OCI-LY7 (cell line): ENCODE measurements at regions not wholly inside any gene's neighbourhood (a gene's known extent, or its start where the extent isn't known, plus 50 kb on each side); places are given as distances from the start of the nearest gene placed in this dataset.

Experiments used
- EZH2phosphoT487 ChIP-seq: fragments of 200-600 bp; sonication (generic); IDR thresholded peaks from 2 replicates; pipeline ENCODE4 v1.6.1; 2018; ENCODE audit warnings: low read depth, borderline replicate concordance, mild to moderate bottlenecking, mixed run types, antibody characterized with exemption, low read length, moderate library complexity, mixed read lengths
- TF ChIP-seq, protein P1 (sequence below): fragments of 200-600 bp; sonication (generic); conservative IDR thresholded peaks from 2 replicates; pipeline ENCODE4 v1.5.1; 2014; ENCODE audit warnings: mild to moderate bottlenecking, antibody characterized with exemption, low read length, moderate library complexity, mixed read lengths

DNA sequence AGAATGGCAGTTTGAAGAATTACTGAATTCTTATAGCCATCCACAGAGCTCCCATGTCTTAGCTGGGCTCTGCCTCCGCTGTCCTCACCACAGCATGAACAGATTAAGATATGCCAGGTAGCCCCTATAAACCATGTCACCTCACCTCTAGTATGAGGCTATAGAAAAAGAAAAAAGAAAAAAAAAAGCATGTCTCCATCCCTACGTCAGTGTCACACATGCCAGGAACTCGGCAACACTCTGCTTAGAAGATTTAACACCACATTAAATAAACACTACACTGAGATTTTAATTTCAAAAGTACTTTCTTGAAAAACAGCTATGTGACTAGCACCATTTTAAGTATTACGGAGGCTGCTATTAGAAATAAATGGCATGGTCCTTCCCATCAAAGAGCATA, 149.4 kb downstream of the CAPZA3 start:
- TF ChIP-seq, protein P1, sequence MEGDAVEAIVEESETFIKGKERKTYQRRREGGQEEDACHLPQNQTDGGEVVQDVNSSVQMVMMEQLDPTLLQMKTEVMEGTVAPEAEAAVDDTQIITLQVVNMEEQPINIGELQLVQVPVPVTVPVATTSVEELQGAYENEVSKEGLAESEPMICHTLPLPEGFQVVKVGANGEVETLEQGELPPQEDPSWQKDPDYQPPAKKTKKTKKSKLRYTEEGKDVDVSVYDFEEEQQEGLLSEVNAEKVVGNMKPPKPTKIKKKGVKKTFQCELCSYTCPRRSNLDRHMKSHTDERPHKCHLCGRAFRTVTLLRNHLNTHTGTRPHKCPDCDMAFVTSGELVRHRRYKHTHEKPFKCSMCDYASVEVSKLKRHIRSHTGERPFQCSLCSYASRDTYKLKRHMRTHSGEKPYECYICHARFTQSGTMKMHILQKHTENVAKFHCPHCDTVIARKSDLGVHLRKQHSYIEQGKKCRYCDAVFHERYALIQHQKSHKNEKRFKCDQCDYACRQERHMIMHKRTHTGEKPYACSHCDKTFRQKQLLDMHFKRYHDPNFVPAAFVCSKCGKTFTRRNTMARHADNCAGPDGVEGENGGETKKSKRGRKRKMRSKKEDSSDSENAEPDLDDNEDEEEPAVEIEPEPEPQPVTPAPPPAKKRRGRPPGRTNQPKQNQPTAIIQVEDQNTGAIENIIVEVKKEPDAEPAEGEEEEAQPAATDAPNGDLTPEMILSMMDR = no peak
- no peak for TF ChIP-seq EZH2phosphoT487
